Astrocyte (in vitro differentiated cells and primary cell): ENCODE measurements at regions not wholly inside any gene's neighbourhood (a gene's known extent, or its start where the extent isn't known, plus 50 kb on each side); places are given as distances from the start of the nearest gene placed in this dataset.

Experiments used
- DNase-seq: peaks from one replicate; pipeline ENCODE4 v3.0.0-alpha.2; 2010; ENCODE audit warnings: low read depth
- FAIRE-seq: peaks from 2 replicates; lab custom pipeline; 2011; peaks lifted over from hg19 to GRCh38; lab: Jason Lieb, UNC
- H2AFZ ChIP-seq: 2 replicates; pipeline ENCODE4 v1.6.0; 2012; ENCODE audit warnings: low read depth, low read length, inconsistent platforms
- H3K27ac ChIP-seq: 2 replicates; pipeline ENCODE4 v1.5.1; 2011; ENCODE audit warnings: low read depth, low read length, inconsistent platforms
- H3K27me3 ChIP-seq: 2 replicates; pipeline ENCODE4 v1.6.0; 2011; ENCODE audit warnings: low read length, inconsistent platforms; ENCODE audit not compliant: insufficient read depth
- H3K36me3 ChIP-seq: 2 replicates; pipeline ENCODE4 v1.5.1; 2011; ENCODE audit warnings: low read length, inconsistent platforms; ENCODE audit not compliant: insufficient read depth
- H3K4me1 ChIP-seq: 2 replicates; pipeline ENCODE4 v1.5.1; 2011; ENCODE audit warnings: low read length, inconsistent platforms; ENCODE audit not compliant: insufficient read depth
- H3K4me2 ChIP-seq: 2 replicates; pipeline ENCODE4 v1.6.0; 2012; ENCODE audit warnings: low read length, inconsistent platforms
- H3K4me3 ChIP-seq: 2 replicates; pipeline ENCODE4 v1.5.1; 2011; ENCODE audit warnings: low read depth, mild to moderate bottlenecking, low read length, inconsistent platforms; ENCODE audit not compliant: insufficient read depth
- H3K79me2 ChIP-seq: 2 replicates; pipeline ENCODE4 v1.6.0; 2012; ENCODE audit warnings: mild to moderate bottlenecking, low read length, inconsistent platforms; ENCODE audit not compliant: insufficient read depth
- H3K9ac ChIP-seq: 2 replicates; pipeline ENCODE4 v1.6.0; 2012; ENCODE audit warnings: mild to moderate bottlenecking, low read length, inconsistent platforms
- H3K9me3 ChIP-seq: 2 replicates; pipeline ENCODE4 v1.5.1; 2012; ENCODE audit warnings: low read depth, mild to moderate bottlenecking, low read length, inconsistent platforms; ENCODE audit not compliant: insufficient read depth
- H4K20me1 ChIP-seq: 2 replicates; pipeline ENCODE4 v1.6.0; 2012; ENCODE audit warnings: low read length, inconsistent platforms; ENCODE audit not compliant: insufficient read depth
- H3K27ac Mint-ChIP-seq: one replicate; pipeline ENCODE4 v1.8.0; 2021; ENCODE audit warnings: mild to moderate bottlenecking, mixed read lengths; ENCODE audit not compliant: unreplicated experiment
- H3K27me3 Mint-ChIP-seq: one replicate; pipeline ENCODE4 v1.8.0; 2021; ENCODE audit warnings: low read depth, mixed read lengths; ENCODE audit not compliant: unreplicated experiment
- H3K36me3 Mint-ChIP-seq: one replicate; pipeline ENCODE4 v1.8.0; 2021; ENCODE audit warnings: low read depth, mixed read lengths; ENCODE audit not compliant: unreplicated experiment
- H3K4me1 Mint-ChIP-seq: one replicate; pipeline ENCODE4 v1.8.0; 2021; ENCODE audit warnings: low read depth, mixed read lengths; ENCODE audit not compliant: unreplicated experiment
- H3K4me3 Mint-ChIP-seq: one replicate; pipeline ENCODE4 v1.8.0; 2021; ENCODE audit warnings: mild to moderate bottlenecking, moderate library complexity, mixed read lengths; ENCODE audit not compliant: unreplicated experiment
- H3K9me3 Mint-ChIP-seq: one replicate; pipeline ENCODE4 v1.8.0; 2021; ENCODE audit warnings: mild to moderate bottlenecking, mixed read lengths; ENCODE audit not compliant: unreplicated experiment
- CTCF ChIP-seq: IDR thresholded peaks from 2 replicates; pipeline ENCODE4 v1.5.1; 2011; ENCODE audit warnings: low read depth, mild to moderate bottlenecking, inconsistent platforms, low read length, moderate library complexity; ENCODE audit not compliant: insufficient read depth
- EZH2 ChIP-seq: IDR thresholded peaks from 2 replicates; pipeline ENCODE4 v1.6.1; 2012; ENCODE audit warnings: mild to moderate bottlenecking, low read length, inconsistent platforms; ENCODE audit not compliant: insufficient read depth

- H3K27me3 ChIP-seq = peaks cover 6% of the 10 kb centered on the region
- Mint-ChIP-seq H3K36me3 (no peaks in the 10 kb centered on the region), H3K9me3 (peaks cover 9% of the 10 kb centered on the region), H3K4me1 (no peaks in the 10 kb centered on the region), H3K27ac (no peak overlapping the region), H3K27me3 (peaks cover 21% of the 10 kb centered on the region), H3K4me3 (no peak overlapping the region)
- H3K9me3 ChIP-seq = no peaks in the 10 kb centered on the region
- no peaks in the 10 kb centered on the region for H3K36me3 ChIP-seq
- no peak overlapping the region for H3K4me3 ChIP-seq
- no peak for FAIRE-seq
- H3K9ac ChIP-seq = no peak overlapping the region
- no peak overlapping the region for H2AFZ ChIP-seq
- H3K27ac ChIP-seq = no peak overlapping the region
- DNase-seq = no peak
- H3K79me2 ChIP-seq = no peaks in the 10 kb centered on the region
- no peaks in the 10 kb centered on the region for H3K4me1 ChIP-seq
- H3K4me2 ChIP-seq = no peak overlapping the region
- H4K20me1 ChIP-seq = no peaks in the 10 kb centered on the region
- no peak for TF ChIP-seq EZH2
Measured at GRCh38 chr20:48076747-48077146, 291.5 kb upstream of the SULF2 start.

- Mint-ChIP-seq H3K9me3 (peaks cover 9% of the 10 kb centered on the region), H3K36me3 (no peaks in the 10 kb centered on the region), H3K4me1 (no peaks in the 10 kb centered on the region), H3K4me3 (no peak overlapping the region), H3K27ac (no peak overlapping the region), H3K27me3 (peaks cover 22% of the 10 kb centered on the region)
- no peaks in the 10 kb centered on the region for H3K79me2 ChIP-seq
- DNase-seq = no peak
- H4K20me1 ChIP-seq = no peaks in the 10 kb centered on the region
- H3K9ac ChIP-seq = no peak overlapping the region
- no peak overlapping the region for H3K27ac ChIP-seq
- no peaks in the 10 kb centered on the region for H3K4me1 ChIP-seq
- H2AFZ ChIP-seq = no peak overlapping the region
- H3K4me2 ChIP-seq = no peak overlapping the region
- peaks cover 6% of the 10 kb centered on the region for H3K27me3 ChIP-seq
- H3K36me3 ChIP-seq = no peaks in the 10 kb centered on the region
- FAIRE-seq = no peak
- no peak overlapping the region for H3K4me3 ChIP-seq
- TF ChIP-seq CTCF (no peak), EZH2 (no peak)
- H3K9me3 ChIP-seq = no peaks in the 10 kb centered on the region
Measured at GRCh38 chr20:48076247-48076646, 291.0 kb upstream of the SULF2 start.

- H4K20me1 ChIP-seq = no peaks in the 10 kb centered on the region
- H2AFZ ChIP-seq = no peak overlapping the region
- Mint-ChIP-seq H3K27me3 (peaks cover 26% of the 10 kb centered on the region), H3K36me3 (no peaks in the 10 kb centered on the region), H3K9me3 (peaks cover 9% of the 10 kb centered on the region), H3K4me3 (no peak overlapping the region), H3K4me1 (no peaks in the 10 kb centered on the region), H3K27ac (no peak overlapping the region)
- no peaks in the 10 kb centered on the region for H3K9me3 ChIP-seq
- H3K27ac ChIP-seq = no peak overlapping the region
- no peak overlapping the region for H3K9ac ChIP-seq
- H3K79me2 ChIP-seq = no peaks in the 10 kb centered on the region
- no peaks in the 10 kb centered on the region for H3K36me3 ChIP-seq
- H3K27me3 ChIP-seq = peaks cover 7% of the 10 kb centered on the region
- no peaks in the 10 kb centered on the region for H3K4me1 ChIP-seq
- DNase-seq (no peak), FAIRE-seq (no peak)
- no peak overlapping the region for H3K4me2 ChIP-seq
- no peak for TF ChIP-seq CTCF
- TF ChIP-seq EZH2 = no peak
- H3K4me3 ChIP-seq = no peak overlapping the region
Measured at GRCh38 chr20:48075591-48076174, 290.4 kb upstream of the SULF2 start.
